ENCODE measurements at regions not wholly inside any gene's neighbourhood (a gene's known extent, or its start where the extent isn't known, plus 50 kb on each side); places are given as distances from the start of the nearest gene placed in this dataset.

DNA sequence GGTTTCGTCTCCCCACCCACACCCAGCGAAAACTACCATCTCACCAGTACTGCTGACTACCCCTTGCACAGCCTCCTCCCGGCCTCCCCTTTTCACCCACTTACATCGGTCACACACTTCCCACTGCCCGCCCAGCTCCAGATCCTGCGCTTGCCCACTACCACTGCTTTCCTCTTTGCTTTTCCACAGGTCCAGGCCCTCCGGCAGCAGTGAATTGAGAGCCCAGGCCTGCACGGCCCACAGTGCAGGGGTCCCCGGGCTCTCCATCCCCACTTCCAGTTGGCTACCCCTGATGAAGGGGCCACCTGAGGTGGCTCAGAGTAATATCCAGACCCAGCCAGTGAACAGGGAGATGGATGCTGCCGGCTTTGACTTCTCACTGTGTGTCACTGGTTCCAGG is 120.2 kb upstream of the FSTL4 start:
- DNase-seq = no peak

DNA sequence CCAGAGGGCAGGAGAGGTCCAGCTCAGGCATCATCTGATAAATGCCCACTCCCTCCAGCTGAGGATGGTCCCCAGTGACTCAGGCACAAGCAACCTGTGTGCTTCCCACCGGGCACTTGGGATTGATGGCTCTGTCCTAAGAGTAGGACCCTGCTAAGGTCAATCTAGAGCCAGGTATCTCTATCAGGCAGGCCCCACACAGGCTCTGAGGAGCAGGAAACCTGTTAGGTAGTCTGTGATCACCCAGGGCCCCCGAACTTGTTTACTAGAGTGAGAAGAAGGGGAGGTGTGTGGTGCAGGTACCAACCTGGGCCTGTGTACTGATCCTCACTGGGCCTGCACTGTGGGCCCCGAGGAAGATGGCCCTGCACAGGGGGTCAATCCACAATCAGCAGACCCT is 119.6 kb upstream of the FSTL4 start:
- DNase-seq = no peak

DNA sequence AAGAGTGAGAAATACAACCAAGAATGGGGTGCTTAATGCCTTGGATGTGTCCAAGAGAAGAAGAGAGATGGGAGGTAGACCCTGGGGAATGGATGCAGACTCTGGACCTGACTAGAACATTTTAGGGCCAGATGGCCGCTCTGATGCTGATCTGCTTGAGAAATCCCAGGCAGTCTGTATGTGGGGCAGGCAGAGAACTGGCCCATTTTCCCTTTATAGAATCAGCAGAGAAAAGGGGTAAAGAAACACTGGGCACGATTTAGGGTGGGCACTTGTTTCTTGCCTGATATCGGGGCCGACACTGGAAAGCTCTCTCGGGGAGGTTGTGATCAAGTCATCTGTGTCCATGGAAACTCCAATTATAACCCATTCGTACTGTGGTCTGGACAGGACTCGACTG is 118.5 kb upstream of the FSTL4 start:
- no peak for DNase-seq

DNA sequence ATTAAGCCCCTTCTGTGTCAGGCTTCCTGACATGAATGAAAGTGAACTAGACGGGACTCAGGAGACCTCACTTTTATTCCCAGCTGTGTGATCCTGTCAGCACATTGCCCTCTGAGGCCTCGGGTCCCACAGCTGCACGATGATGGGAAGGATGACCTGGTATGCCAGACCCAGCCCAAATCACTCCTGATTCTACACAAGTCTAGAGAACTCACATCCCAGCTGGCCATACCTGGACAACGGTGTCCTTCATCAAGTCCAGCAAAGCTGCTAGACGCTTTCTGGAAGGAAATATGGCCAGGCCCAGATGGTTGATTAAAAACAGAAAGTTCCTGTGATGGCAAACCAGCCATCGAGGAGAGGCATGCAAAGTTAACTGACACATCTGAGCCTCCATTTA is 118.0 kb upstream of the FSTL4 start:
- DNase-seq = no peak

DNA sequence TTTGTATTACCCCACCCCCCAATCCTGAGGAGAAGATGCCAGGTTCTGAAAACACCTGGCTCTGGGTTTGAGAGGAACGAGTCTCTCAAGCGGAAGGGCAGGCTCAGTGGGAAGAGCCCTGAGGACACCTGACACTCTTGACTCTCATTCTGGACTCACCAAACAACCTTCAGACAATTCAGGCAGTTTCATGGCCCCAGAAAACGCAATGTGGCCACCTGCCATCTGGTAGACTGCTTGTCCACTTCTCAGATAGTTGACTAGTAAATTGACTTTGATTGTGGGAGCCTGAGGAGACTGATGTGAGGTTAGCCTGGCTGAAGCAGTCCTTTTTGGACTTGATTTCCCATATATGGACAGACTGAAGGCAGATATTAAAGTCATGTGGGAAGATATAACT is 117.5 kb upstream of the FSTL4 start:
- no peak for DNase-seq

DNA sequence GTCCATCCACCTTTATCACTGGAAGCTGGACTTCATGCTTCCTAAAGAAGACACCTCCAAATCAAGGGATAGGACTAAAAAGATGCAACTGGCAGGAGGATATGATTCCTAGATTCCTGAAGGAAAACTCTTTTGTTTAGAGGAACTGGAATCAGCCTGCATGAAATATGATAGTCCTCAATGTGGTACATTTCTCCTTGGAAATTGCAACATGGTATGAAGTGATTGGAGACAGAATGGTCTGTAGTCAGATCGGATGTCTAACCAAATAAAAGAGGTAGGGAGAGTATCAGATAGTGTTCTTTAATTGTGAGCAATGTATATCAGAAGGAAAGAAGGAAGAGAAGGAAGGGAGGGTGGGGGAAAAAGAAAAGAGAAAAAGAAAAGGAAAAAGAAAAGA is 116.1 kb upstream of the FSTL4 start:
- DNase-seq = no peak

DNA sequence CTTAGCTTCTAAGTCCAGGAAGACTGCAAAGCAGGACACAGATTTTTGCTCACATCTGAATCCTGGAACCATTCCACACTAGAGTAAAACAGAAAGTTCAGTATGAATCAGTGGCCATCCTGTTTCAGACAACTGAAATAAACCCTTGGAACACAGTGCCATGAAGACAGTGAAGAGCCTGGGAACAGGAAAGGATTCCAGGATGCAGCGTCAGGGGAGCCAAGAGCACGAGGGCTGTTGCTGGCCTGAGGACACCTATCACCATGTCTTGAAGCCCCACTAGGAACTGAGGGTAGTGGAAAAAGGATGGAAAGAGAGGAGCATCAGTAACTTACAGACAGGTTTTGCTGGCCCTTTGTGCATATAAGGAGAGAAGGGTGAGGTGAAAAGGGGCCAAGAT is 115.3 kb upstream of the FSTL4 start:
- DNase-seq = no peak

DNA sequence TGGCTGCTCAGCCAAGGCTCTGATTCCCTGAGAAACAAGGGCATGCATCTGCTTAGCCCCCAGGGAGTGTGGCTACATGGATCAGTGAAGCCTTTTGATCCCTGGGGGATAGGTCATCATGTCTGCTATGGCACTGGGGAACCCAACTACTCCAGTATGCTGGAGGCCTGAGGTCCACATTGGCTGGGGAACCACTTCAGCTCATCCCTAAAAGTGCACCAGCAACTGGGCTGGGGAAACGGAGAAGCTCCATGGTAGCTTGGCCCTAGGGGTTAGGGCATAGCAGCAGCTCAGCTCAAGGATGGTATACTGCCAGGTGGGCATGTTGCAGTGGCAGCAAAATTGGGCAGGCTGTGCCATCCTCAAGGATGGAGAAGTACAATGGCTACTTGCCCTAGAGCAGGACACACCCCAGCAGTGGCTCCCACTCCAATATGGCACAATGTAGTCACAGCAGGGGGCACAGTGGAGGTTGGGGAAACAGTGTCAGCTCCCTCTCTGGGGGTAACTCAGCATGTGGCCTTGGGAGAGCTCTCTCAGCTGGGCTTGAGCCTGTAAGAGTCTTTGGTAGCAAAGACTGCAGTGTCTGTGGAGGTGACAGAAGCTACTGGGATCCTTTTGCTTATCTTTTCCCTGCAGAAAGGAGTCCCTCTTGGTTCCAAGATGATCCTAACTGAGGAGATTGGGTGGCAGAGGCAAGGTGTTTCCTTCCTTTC is 111.5 kb upstream of the FSTL4 start:
- DNase-seq = no peak

DNA sequence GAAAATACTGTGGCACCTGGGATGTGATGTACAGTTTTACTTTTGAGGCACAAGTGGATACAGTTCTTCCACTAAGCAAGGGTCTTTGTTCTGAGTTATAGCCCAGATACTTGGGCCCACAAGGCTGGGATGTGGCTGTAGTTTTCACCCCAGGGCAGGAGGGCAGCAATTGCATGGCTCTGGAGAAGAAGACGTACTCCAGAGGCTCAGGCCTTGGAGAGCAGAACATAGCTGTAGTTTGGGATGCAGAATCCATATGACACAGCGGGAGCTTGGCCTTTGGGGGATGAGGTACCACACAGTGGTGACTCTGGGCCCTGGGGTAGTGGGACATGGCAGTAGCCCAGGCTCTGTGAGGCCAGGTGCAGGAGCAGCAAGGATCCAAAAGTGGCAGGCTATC is 110.8 kb upstream of the FSTL4 start:
- no peak for DNase-seq

DNA sequence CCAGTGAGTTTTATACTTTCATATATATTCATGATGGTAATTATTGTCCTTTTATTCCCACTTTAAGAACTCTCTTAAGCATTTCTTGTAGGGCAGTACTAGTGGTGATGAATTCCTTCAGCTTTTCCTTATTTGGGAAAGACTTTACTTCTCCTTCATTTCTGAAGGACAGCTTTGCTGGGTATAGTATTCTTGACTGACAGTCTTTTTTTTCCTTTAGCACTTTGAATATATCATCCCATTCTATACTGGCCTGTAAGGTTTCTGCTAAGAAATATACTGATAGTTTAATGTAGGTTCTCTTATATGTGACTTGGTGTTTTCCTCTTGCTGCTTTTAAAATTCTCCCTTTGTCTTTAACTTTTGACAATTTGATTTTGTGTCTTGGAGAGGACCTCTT is 109.0 kb upstream of the FSTL4 start:
- DNase-seq = no peak

DNA sequence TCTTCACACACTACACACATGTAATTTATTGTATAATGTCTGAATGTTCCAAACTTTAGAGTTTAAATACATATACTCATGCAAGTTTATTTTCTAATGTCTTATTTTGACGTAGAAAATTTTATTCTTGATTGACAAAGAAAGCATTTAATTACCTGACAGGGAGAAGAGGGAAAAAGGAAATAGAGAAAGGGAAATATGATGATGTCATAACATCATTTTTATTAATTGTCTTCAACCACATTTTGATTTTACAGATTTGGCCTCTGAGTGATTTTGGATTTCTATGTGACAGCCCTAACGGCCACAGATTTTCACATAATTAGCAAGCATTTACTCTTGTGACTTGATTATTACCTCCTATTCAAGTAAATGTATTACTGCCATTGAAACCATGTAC is 106.1 kb upstream of the FSTL4 start:
- DNase-seq = no peak

DNA sequence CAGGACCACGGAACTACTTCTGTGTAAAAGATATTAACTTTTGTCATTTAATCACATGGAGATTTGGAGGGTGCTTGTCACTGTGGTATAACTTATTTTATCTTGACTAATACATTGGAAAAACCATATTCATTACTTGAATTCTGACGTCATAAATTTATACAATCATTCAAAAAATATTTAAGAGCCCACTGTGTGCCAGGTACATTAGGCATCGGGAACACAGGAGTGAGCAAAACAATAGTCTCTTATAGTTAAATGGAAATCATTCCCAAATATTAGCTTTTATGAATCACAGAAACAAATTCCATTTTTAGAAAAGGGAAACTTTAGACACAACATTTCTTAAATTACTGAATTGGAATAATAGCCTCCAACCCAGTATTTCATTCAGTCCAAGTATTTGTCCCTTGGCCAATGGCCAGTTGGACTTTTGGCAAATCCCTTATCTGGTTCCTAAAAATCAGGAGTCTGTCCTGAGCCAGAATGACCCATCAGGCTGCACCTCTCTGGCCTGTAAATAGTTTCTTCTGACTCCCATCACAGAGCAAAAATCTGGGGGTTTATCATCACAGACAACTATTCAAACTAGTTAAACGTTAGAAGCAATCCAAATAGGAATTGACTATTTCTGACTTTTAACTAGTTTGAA is 104.3 kb upstream of the FSTL4 start:
- DNase-seq = no peak

DNA sequence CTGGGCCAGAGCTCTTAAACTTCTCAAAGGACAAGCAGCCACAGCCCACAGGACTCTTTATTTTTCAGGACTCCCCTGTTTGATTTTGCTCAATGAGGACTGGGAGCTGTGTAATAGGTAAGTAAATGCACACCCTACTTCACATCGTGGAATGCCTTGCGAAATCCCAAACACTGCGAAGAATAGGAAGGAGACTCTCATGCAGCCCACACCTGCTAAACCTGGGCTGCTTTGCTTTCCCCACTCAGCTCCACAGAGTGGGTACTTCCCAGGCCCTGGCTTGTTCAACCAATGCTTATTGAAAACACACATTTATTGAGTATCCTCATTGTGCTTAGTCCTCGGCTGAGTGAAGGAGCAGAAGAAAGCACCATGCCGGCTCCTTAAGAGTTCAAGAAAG is 103.3 kb upstream of the FSTL4 start:
- no peak for DNase-seq

DNA sequence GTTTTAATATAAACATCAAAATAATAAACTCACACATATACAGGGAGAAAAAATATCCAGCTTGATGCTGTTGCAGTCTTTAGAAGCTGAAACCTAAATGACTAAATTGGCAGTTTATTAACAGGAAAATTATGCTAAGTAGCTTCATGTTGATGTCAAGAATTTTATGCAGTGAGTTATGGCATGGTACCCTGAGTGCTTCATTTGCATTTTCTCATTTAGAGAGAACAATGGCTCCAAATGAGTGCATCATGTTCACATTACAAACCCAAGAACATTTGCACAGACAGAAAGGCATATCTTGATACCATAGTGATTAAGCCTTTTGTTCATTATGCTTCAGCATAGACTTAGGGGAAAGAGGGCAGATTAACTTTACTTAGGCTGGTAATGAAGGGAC is 102.9 kb upstream of the FSTL4 start:
- no peak for DNase-seq

DNA sequence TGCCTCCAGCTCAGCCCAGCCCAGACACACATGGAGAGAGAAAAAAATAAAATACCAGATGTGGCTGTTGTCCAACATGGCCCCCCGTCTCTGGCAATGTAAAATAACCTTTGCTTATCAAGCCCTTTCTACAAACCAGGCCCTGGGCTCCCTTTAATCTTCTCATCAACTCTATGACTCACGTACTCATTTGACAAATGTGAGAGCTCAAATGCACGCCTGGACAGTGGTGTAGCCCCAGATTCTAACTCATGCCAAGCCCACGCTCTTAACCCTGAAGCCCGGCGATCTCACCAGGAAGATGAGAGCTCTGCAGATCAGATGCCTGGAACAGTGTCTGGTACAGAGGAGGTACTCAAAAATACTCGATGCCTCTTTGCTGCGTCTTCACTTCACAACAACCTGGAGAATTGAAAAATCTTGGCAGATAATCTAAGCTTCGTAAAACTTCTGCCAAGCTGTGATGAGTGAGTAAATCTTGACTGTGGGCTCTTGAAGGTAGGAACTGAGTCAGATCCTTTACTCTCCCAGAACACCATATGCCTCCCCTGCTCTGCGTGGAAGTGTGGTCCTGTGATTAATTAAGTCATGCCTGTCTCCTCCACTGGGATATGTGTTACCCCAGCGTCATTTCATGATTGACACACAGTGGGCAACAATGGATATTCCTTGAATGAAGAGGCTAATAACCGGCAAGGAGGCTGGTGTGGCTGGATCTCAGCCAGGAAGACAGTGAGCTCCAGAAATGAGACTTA is 102.0 kb upstream of the FSTL4 start:
- DNase-seq = no peak

DNA sequence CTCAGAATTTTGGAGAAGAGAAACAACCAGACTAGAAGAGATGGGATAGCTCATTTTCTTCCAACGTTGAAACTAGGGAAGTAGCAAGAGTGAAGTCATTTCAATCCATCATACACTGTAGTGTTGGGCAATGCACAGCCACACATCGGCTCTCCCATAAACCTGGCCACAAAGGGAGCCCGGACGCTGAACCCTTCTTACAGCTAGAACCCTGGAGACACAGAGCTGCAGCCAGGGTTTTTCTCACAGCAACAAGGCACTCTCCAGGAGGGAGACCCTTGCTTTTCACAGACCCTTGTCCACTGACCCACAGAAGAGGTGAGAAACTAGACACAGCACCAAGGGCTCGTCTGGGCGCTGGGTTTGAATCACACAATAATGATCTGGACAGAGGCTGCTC is 101.4 kb upstream of the FSTL4 start:
- DNase-seq = no peak

DNA sequence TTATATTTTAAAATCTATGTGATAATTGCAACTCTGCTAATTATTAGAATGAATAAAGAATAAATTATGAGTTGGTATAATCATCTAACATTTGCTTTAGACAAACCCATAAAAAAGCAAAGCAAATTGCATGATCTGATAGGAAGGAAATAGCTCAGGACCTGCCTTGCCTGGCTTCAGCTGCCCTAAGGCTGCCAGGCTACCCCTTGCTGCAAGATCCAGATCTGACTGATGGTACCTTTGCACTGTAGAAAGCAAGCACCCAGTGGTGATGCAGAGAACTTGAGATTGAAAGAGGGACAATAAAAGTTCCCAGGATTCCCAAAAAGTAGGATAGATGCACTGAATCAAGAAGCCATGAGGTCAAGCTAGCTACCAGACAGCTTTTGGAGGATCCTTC is 100.9 kb upstream of the FSTL4 start:
- DNase-seq = no peak

DNA sequence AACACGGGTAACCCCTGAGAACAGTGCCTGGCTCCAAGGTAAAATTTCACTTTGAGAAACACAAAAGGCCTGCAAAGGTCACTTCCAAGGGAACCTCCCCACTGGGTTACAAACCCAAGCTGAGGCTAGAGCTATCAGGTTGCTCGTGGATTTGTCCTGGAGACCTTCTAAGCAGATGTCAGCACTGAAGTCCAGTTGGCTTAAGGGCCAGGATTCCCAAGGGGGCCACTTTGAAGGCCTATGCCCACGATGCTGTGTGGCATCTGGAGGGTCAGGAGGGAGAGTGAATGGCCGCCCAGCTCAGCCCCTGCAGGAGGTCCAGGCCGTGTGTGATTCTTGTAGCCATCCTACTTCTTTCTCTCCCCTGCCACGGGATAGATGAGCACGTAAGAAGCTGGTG is 100.2 kb upstream of the FSTL4 start:
- DNase-seq = no peak

DNA sequence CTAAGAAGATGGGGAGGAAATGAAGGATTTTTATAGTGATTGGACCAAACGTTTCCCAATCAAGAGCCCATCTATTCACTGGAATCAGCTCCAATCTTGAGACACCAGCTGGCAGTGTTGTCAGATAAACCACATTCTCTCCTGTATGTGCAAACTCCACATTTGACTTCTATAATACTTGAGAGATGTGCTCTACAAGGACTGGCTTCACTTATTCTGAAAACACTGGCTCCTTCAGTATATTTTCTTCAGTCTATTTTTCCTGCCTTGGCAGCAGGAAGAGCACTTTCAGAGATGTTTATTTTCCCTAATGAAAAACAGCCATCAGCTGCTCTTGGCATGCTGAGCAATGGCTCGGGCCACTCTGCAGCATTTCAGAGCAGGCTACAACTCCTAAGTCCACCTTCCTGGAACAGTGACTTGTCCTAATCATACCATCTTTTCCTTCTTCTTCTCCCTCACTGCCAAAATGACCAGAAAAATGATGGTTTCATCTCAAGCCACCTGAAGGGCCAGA is 96.9 kb upstream of the FSTL4 start:
- no peak for DNase-seq

DNA sequence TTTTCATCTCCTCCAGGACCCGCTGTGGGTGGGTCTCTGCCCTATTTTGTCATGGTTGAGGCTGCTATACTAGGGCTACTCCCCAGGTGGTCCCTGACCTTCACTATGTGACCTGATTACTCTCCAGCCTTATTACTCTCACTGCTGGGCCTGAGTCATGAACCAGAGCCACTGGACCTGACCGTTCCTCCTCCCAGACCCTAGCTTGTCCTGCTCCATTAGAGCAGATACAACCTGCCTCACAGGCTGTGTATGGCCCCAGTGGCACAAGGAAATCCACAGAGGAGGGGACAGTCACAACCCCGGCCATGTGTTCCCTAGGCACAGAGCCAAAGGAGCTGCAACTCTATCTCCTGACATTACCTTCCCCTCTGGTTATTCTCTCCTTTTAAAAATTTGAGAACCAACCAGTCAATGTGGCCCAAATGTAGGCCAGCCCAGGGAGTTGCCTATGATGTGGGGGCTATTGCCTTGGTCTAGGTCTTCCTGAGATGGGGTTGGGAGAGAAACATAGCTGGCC is 96.0 kb upstream of the FSTL4 start:
- no peak for DNase-seq

DNA sequence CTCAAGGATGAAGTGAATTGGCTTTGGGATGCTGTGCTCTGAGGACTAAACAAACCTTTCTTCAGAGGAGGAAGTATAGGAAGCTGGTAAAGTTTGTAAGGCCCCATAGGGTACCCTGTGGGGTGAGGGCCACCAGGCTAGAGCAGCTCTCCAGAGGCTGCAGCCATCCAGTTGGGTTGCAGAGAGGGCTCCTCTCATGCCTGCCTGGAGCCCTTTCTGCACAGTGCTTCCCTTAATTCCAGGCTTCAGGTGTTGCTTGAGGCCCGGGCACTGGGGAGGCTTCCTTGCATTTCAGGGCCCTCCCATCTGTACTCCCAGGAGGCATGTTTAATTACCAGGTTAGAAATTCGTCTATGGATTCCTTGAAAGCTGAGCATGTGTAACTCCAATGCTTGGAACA is 95.3 kb upstream of the FSTL4 start:
- no peak for DNase-seq

DNA sequence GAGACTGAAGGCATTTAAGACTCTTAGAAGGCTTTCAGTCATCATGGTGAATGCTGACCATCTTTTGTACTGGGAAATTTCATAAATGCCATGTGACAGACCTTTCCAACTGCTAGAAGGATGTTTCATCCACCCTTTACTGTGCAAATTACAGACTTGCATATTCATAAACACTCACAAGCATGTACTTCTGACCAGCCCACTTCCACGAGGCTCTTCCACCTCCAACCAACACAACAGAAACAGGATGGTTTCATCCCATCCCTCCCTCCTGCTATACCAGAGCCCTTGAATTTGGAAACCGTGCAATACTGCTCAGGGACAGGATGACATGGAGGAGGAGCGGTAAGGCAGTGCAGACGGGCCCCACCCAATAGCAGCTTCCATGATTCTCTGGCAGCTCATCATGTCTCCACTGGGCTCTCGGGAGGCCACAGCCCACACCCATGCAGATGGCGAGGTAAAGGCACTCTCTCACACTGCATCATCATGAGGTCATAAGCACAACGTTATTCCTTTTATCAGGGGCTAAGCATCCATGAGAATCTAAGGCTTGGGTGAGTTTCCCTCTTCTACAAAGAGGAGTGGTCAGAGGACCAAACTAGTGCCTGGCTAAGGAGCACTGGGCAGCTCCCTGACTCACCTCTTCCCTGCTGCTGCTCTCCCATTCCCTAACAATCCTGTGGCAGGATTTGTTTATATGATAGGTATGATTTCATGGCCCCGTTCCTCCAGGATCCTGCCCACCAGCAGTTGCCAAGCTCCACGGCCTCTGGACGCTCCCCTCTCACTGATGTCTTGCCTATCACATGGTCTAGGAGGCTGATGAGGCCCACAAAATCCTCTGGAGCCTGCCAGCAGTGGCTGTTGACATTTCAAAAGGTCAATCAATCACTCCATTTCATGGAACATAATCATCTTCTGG is 94.4 kb upstream of the FSTL4 start:
- no peak for DNase-seq

DNA sequence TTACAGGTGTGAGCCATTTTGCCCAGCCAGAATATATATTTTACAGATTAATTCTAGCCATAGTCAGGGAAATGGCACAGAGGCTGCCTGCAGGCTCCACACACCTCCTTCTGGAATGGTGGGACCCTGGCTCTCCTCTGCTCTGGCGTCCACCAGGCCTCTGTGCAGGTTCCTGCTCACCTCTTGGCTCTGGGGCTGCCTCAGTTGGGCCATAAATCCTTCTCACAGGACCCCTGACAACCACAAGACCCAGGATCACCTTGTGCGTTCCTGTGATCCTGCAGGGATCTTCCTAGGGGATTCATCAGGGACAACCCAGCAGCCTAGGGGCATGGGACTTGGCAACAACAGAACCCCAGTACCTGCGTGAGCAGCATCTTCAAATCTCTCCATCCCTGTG is 93.0 kb upstream of the FSTL4 start:
- no peak for DNase-seq
